Endothelial cell of umbilical vein (primary cell): ENCODE measurements at regions not wholly inside any gene's neighbourhood (a gene's known extent, or its start where the extent isn't known, plus 50 kb on each side); places are given as distances from the start of the nearest gene placed in this dataset.

Experiments used
- BruUV-seq: library from RNA; stranded (reverse); fragments of 400-500 nt; replicated peaks from 2 replicates; lab custom pipeline; 2021; lab: Mats Ljungman, UMichigan
- CTCF ChIA-PET: fragments of 300-600, 350-600 bp; sonication (Branson Sonifier 250); formaldehyde crosslinking; loops from one replicate; lab custom pipeline; 2021; ENCODE audit warnings: antibody characterized with exemption, inconsistent platforms; lab: Charles Lee
- POLR2A ChIA-PET: fragments of 300-600, 350-600 bp; sonication (Branson Sonifier 250); formaldehyde crosslinking; loops from one replicate; lab custom pipeline; 2021; ENCODE audit warnings: antibody characterized with exemption, inconsistent platforms; lab: Charles Lee
- DNase-seq: peaks from one replicate; pipeline ENCODE4 v3.0.0-alpha.2; 2011; ENCODE audit warnings: low read depth, low spot score
- FAIRE-seq: peaks from 2 replicates; lab custom pipeline; 2011; peaks lifted over from hg19 to GRCh38; lab: Jason Lieb, UNC
- H2AFZ ChIP-seq: 2 replicates; pipeline ENCODE4 v1.6.0; 2012; ENCODE audit warnings: low read depth, low read length, control low read depth, inconsistent platforms
- H3K27ac ChIP-seq: 2 replicates; pipeline ENCODE4 v1.5.1; 2011; ENCODE audit warnings: low read depth, mild to moderate bottlenecking, control low read depth, low read length, moderate library complexity; ENCODE audit not compliant: insufficient read depth
- H3K27me3 ChIP-seq, 2 experiments: 2 replicates each; pipeline versions ENCODE4 v1.6.0 to v1.6.1; 2011; ENCODE audit warnings: low read length in 2 of 2, mixed read lengths in 1 of 2; ENCODE audit not compliant: control insufficient read depth in 2 of 2, insufficient read depth in 2 of 2
- H3K36me3 ChIP-seq, 2 experiments: 2 replicates in 1 of 2; 3 replicates in 1 of 2; pipeline ENCODE4 v1.5.1; 2011; ENCODE audit warnings: low read length in 2 of 2, mild to moderate bottlenecking in 1 of 2, moderate library complexity in 1 of 2; ENCODE audit not compliant: control insufficient read depth in 2 of 2, insufficient read depth in 2 of 2; ENCODE audit errors: extremely low read depth in 1 of 2
- H3K4me1 ChIP-seq: 3 replicates; pipeline ENCODE4 v1.5.1; 2011; ENCODE audit warnings: mild to moderate bottlenecking, low read length; ENCODE audit not compliant: control insufficient read depth, insufficient read depth; ENCODE audit errors: extremely low read depth
- H3K4me2 ChIP-seq: 2 replicates; pipeline ENCODE4 v1.6.1; 2011; ENCODE audit warnings: low read length, control low read depth, mixed read lengths; ENCODE audit not compliant: insufficient read depth
- H3K4me3 ChIP-seq, 3 experiments: fragments of 200-600 bp in 1 of 3; sonication (generic), shearing (Covaris generic) in 1 of 3; replicated peaks in 1 of 3; 2 replicates each; pipeline ENCODE4 v1.5.1; 2011 to 2016; ENCODE audit warnings: control low read depth in 3 of 3, low read length in 3 of 3, mild to moderate bottlenecking in 2 of 3, inconsistent platforms in 1 of 3, low read depth in 1 of 3, moderate library complexity in 1 of 3; ENCODE audit not compliant: insufficient read depth in 1 of 3
- H3K79me2 ChIP-seq: 2 replicates; pipeline ENCODE4 v1.6.0; 2012; ENCODE audit warnings: low read length, inconsistent platforms; ENCODE audit not compliant: control insufficient read depth, insufficient read depth
- H3K9ac ChIP-seq: replicated peaks from 2 replicates; pipeline ENCODE3; 2011; ENCODE audit warnings: low read length, control low read depth; ENCODE audit not compliant: insufficient read depth; ENCODE audit errors: extremely low read depth
- H3K9me1 ChIP-seq: replicated peaks from 3 replicates; pipeline ENCODE4 v1.6.0; 2011; ENCODE audit warnings: mild to moderate bottlenecking, low read length; ENCODE audit not compliant: control insufficient read depth, insufficient read depth; ENCODE audit errors: extremely low read depth
- H3K9me3 ChIP-seq: replicated peaks from 2 replicates; pipeline ENCODE4 v1.5.1; 2012; ENCODE audit warnings: low read length, inconsistent platforms; ENCODE audit not compliant: control insufficient read depth, insufficient read depth
- H4K20me1 ChIP-seq: replicated peaks from 2 replicates; pipeline ENCODE3; 2011; ENCODE audit warnings: mild to moderate bottlenecking, low read length; ENCODE audit not compliant: control insufficient read depth, insufficient read depth; ENCODE audit errors: extremely low read depth
- EZH2 ChIP-seq: IDR thresholded peaks from 2 replicates; pipeline ENCODE4 v1.6.1; 2012; ENCODE audit warnings: borderline replicate concordance, low read depth, mild to moderate bottlenecking, moderate library complexity, low read length, inconsistent platforms; ENCODE audit not compliant: severe bottlenecking
- FOS ChIP-seq: IDR thresholded peaks from 2 replicates; pipeline ENCODE4 v1.6.1; 2011; ENCODE audit warnings: mild to moderate bottlenecking, low read length, moderate library complexity, borderline replicate concordance; ENCODE audit not compliant: insufficient read depth
- GATA2 ChIP-seq: IDR thresholded peaks from 2 replicates; pipeline ENCODE4 v1.7.0; 2011; ENCODE audit warnings: low read depth, mild to moderate bottlenecking, moderate library complexity, mixed read lengths, low read length; ENCODE audit not compliant: insufficient read length, insufficient read depth
- JUN ChIP-seq: IDR thresholded peaks from 2 replicates; pipeline ENCODE4 v1.6.1; 2011; ENCODE audit warnings: borderline replicate concordance, low read depth; ENCODE audit not compliant: insufficient read length, insufficient read depth
- MAX ChIP-seq: IDR thresholded peaks from 2 replicates; pipeline ENCODE4 v1.6.1; 2011; ENCODE audit not compliant: insufficient read depth, insufficient read length
- MYC ChIP-seq: IDR thresholded peaks from one replicate; pipeline ENCODE4 v1.6.1; 2011; ENCODE audit warnings: mild to moderate bottlenecking, low read depth, low read length
- POLR2A ChIP-seq: IDR thresholded peaks from 2 replicates; pipeline ENCODE4 v1.6.1; 2012; ENCODE audit warnings: low read depth, mild to moderate bottlenecking, control low read depth, low read length
- POLR2AphosphoS5 ChIP-seq: IDR thresholded peaks from 2 replicates; pipeline ENCODE4 v1.6.1; 2012; ENCODE audit warnings: low read depth, mild to moderate bottlenecking, control low read depth, low read length, moderate library complexity; ENCODE audit not compliant: insufficient read depth
- dilution Hi-C: fragments of 300-500 bp; cut with MboI; formaldehyde crosslinking; loops from one replicate; pipeline ENCODE4 v1.15.0; 2019; ENCODE audit warnings: low sequenced_read_pairs; ENCODE audit not compliant: extremely low pct_ligation_motif_present
- intact Hi-C: fragments of 100-400 bp; cut with micrococcal nuclease; formaldehyde crosslinking; loops from one replicate; pipeline ENCODE4 v1.10.0; 2022
- TF ChIP-seq, protein P1 (sequence below), 2 donors: IDR thresholded peaks; 1 replicate in 1 of 2; 2 replicates in 1 of 2; pipeline ENCODE4 v1.5.1; 2011; ENCODE audit warnings: low read length in 2 of 2, mild to moderate bottlenecking in 2 of 2, moderate library complexity in 2 of 2, control low read depth in 1 of 2, inconsistent platforms in 1 of 2, low read depth in 1 of 2; ENCODE audit not compliant: insufficient read depth in 1 of 2; ENCODE audit errors: extremely low read depth in 1 of 2

- H3K9ac ChIP-seq = no peak overlapping the region
- intact Hi-C loops = no loop called here
- no peak overlapping the region for H3K27ac ChIP-seq
- dilution Hi-C loops = no loop called here
- no peak overlapping the region for H2AFZ ChIP-seq
- H4K20me1 ChIP-seq = no peaks in the 10 kb centered on the region
- H3K79me2 ChIP-seq = no peaks in the 10 kb centered on the region
- no peaks in the 10 kb centered on the region for H3K9me1 ChIP-seq
- BruUV-seq = no TSS peak
- FAIRE-seq (no peak), DNase-seq (no peak)
- no peak overlapping the region for H3K4me2 ChIP-seq
- no peaks in the 10 kb centered on the region for H3K36me3 ChIP-seq
- H3K4me1 ChIP-seq = peaks cover 6% of the 10 kb centered on the region
- TF ChIP-seq FOS (no peak), MYC (no peak), GATA2 (no peak), POLR2A (no peak), MAX (no peak), POLR2AphosphoS5 (no peak)
- POLR2A ChIA-PET = no interaction called here
- H3K9me3 ChIP-seq = no peaks in the 10 kb centered on the region
- H3K4me3 ChIP-seq = no peak overlapping the region
- CTCF ChIA-PET = interaction anchor here (0.9 to 1.3 kb wide), 3 partner anchors 10 to 164 kb away, joined by 3 read pairs; no protein-coding TSS in a partner anchor
- H3K27me3 ChIP-seq = no peaks in the 10 kb centered on the region
These were observed 356.6 kb upstream of the SNX7 start for GRCh38 chr1:98304888-98305287.

DNA sequence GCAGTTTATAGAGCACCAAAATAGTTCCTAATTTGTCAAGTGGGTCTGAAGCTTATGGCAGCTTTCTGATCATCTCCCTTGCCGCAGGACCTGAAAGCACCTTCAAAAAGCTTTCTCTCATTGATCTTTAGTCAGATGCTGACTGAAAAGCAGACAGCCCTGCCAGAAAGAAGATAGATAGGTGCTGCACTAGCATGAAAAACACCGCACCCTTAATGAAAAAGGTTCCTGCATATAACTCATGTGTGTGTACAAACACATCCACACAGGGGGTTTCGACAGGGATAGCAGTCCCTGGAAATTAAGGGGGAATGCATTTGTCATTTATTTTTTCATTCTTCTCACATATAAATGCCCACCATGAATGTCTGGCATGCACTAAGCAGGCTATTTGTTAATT lies 361.7 kb upstream of the SNX7 start:
- no peak overlapping the region for H3K9ac ChIP-seq
- TF ChIP-seq, protein P1, sequence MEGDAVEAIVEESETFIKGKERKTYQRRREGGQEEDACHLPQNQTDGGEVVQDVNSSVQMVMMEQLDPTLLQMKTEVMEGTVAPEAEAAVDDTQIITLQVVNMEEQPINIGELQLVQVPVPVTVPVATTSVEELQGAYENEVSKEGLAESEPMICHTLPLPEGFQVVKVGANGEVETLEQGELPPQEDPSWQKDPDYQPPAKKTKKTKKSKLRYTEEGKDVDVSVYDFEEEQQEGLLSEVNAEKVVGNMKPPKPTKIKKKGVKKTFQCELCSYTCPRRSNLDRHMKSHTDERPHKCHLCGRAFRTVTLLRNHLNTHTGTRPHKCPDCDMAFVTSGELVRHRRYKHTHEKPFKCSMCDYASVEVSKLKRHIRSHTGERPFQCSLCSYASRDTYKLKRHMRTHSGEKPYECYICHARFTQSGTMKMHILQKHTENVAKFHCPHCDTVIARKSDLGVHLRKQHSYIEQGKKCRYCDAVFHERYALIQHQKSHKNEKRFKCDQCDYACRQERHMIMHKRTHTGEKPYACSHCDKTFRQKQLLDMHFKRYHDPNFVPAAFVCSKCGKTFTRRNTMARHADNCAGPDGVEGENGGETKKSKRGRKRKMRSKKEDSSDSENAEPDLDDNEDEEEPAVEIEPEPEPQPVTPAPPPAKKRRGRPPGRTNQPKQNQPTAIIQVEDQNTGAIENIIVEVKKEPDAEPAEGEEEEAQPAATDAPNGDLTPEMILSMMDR (IDR thresholded peaks at IDR 0.05; ENCODE audit: extremely low read depth in 1 of 2, insufficient read depth in 1 of 2, low read depth in 1 of 2, low read length in 2 of 2) = no peak
- TF ChIP-seq EZH2 (no peak), FOS (no peak), MAX (no peak), POLR2AphosphoS5 (no peak), GATA2 (no peak), POLR2A (no peak), MYC (no peak), JUN (no peak)
- no peak overlapping the region for H3K4me3 ChIP-seq
- no peaks in the 10 kb centered on the region for H3K36me3 ChIP-seq
- ChIA-PET POLR2A (no interaction called here), CTCF (interaction anchor here (0.8 to 3.5 kb wide), 4 partner anchors 11 to 19 kb away, joined by 3 to 10 read pairs (median 6); no protein-coding TSS in a partner anchor)
- H3K9me1 ChIP-seq = no peaks in the 10 kb centered on the region
- intact Hi-C loops = no loop called here
- H3K4me2 ChIP-seq = no peak overlapping the region
- DNase-seq (no peak), FAIRE-seq (no peak)
- no peak overlapping the region for H2AFZ ChIP-seq
- no peaks in the 10 kb centered on the region for H3K9me3 ChIP-seq
- no peaks in the 10 kb centered on the region for H3K4me1 ChIP-seq
- H4K20me1 ChIP-seq = no peaks in the 10 kb centered on the region
- no peaks in the 10 kb centered on the region for H3K79me2 ChIP-seq
- H3K27me3 ChIP-seq = no peaks in the 10 kb centered on the region
- no peak overlapping the region for H3K27ac ChIP-seq
- no TSS peak for BruUV-seq
- dilution Hi-C loops = no loop called here
